SU-DHL-6 (cell line): ENCODE measurements at regions not wholly inside any gene's neighbourhood (a gene's known extent, or its start where the extent isn't known, plus 50 kb on each side); places are given as distances from the start of the nearest gene placed in this dataset.

Source experiments
- CTCF ChIP-seq: fragments of 200-600 bp; sonication (generic); IDR thresholded peaks from one replicate; pipeline ENCODE4 v1.5.1; 2017; ENCODE audit warnings: antibody characterized with exemption, mild to moderate bottlenecking, low read length, moderate library complexity; ENCODE audit not compliant: insufficient read depth, poor library complexity, severe bottlenecking
- EZH2phosphoT487 ChIP-seq: fragments of 200-600 bp; sonication (generic), shearing (Covaris generic); conservative IDR thresholded peaks from 2 replicates; pipeline ENCODE4 v1.6.1; 2018; ENCODE audit warnings: mild to moderate bottlenecking, antibody characterized with exemption, low read length, moderate library complexity, mixed read lengths

- TF ChIP-seq CTCF (no peak), EZH2phosphoT487 (no peak)
These were observed 661.7 kb downstream of the KCNT2 start for GRCh38 chr1:195946500-195946899.
